ENCODE measurements at regions not wholly inside any gene's neighbourhood (a gene's known extent, or its start where the extent isn't known, plus 50 kb on each side); places are given as distances from the start of the nearest gene placed in this dataset.

DNA sequence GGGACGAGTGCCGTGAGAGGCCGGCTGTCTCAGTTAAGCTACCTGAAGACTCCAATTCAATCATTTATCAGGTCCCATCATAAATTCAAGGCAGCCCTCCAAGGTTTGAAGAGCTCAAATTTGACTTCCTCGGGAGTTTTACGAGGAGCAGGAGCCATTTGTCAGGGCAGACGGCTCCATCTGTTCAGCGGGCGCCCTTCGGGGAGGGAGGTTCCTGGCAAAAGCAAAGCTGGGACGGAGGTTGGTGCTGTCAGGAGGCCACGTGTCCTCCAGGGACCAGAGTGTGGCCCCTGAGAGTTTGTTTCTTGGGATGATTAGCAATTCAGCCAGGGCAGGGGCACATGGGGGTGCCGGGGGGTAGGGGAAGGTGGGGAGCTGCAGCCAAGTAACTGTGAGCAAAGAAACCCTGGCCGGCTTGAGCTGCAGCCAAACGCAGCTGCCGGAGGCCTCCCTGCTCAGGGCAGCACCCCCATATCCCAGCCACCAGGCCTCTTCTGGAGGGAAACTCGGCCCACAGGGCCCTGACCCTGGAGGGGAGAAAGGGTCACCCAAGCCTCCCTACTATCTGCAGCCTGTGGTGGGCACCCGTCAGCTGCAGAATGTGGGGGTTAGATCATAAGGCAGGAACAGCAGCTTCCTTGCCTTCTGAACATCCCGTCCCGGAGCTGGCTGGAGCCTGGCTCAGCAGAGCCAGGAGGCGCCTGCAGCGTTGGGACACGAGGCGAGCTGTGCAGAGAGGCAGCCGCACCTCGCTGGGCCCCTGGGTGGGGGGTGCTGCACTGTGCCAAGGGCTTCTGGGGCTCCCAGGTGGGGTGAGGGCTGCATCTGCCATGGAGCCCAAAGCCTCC, 63.6 kb upstream of the GATA5 start:
- H3K4me3 ChIP-seq (ENCODE audit: low read depth, low read length), result no peak overlapping the region
- no peak for TF ChIP-seq CTCF (IDR thresholded peaks at IDR 0.05; ENCODE audit: insufficient read depth, low read depth, low read length, missing control alignments)
- DNase-seq (ENCODE audit: low read depth), result no peak

GRCh38 chr20:62540504-62540903, 64.7 kb upstream of the GATA5 start:
- no peak for TF ChIP-seq CTCF (IDR thresholded peaks at IDR 0.05; ENCODE audit: insufficient read depth, low read depth, low read length, missing control alignments)
- H3K4me3 ChIP-seq (ENCODE audit: low read depth, low read length), result no peak overlapping the region

DNA sequence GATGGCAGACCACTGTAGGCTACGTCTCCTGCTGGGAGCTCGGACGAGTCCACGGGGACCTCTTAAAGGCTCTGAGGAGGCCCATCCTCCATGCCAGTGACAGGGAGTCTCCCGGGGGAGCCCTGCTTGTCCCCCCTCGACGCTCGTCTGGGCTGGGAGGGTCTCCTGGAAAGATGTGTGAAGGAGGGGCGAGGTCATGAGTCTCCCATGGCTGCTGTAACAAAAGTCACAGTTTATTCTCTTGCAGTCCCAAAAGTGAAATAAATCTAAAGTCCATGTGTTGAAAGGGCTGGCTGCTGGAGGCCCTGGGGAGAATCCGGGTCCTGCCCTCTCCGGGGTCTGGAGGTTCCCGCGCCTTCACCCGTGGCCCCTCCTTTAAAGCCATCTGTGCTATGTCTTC, 67.1 kb upstream of the GATA5 start:
- no peak for TF ChIP-seq CTCF (IDR thresholded peaks at IDR 0.05; ENCODE audit: insufficient read depth, low read depth, low read length, missing control alignments)
- DNase-seq (ENCODE audit: low read depth), result no peak
- H3K4me3 ChIP-seq (ENCODE audit: low read depth, low read length), result no peak overlapping the region

More at GRCh38 chr20:62540504-62540903, 64.7 kb upstream of the GATA5 start:
- DNase-seq (ENCODE audit: low read depth), result no peak

GRCh38 chr20:62543470-62544302, 67.9 kb upstream of the GATA5 start:
- no peak overlapping the region for H3K4me3 ChIP-seq (ENCODE audit: low read depth, low read length)
- DNase-seq (ENCODE audit: low read depth), result no peak
- TF ChIP-seq CTCF (IDR thresholded peaks at IDR 0.05; ENCODE audit: insufficient read depth, low read depth, low read length, missing control alignments), result no peak

DNA sequence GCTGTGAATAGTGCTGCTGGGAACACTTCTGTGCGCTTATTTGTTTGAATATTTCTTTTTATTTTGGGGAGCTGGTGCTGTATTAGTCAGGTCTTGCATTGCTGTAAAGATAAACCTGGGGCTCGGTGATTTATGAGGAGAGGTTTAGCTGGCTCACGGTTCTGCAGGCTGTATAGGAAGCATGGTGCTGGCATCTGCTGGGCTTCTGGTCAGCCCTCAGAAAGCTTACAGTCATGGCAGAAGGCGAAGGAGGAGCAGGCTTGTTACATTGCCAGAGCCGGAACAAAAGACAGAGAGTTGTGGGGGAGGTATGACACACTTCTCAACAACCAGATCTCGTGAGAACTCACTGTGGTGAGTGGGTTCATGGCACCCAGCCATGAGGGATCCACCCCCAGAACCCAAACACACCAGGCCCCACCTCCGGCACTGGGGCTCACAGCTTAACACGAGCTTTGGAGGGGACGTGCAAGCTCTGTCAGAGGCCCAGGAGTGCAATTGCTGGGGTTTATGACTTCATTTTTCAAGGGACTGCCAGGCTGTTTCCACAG, 68.8 kb upstream of the GATA5 start:
- H3K4me3 ChIP-seq (ENCODE audit: low read depth, low read length), result no peak overlapping the region
- TF ChIP-seq CTCF (IDR thresholded peaks at IDR 0.05; ENCODE audit: insufficient read depth, low read depth, low read length, missing control alignments), result no peak
- DNase-seq (ENCODE audit: low read depth), result no peak

DNA sequence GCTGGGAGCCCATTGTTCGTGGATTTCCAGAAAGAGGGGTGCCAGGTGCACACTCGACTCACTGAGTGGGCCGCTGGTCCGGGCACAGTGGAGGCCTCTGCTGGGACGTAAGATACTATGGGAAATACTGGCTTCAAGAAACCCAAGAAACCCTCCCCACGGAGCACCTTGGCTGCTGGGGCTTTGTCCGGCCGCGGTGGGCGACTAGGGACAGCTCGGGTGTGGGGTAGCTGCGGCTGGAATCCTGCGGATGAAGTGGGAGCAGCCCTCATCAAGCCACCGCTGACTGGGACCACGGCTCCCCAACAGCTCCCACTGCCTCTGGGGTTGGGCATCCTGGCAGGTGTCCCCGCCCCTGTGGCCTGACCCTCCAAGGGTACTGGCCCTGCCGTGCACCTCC, 69.5 kb upstream of the GATA5 start:
- no peak for TF ChIP-seq CTCF (IDR thresholded peaks at IDR 0.05; ENCODE audit: insufficient read depth, low read depth, low read length, missing control alignments)
- H3K4me3 ChIP-seq (ENCODE audit: low read depth, low read length), result no peak overlapping the region
- no peak for DNase-seq (ENCODE audit: low read depth)

All from GM12865 (cell line).